ENCODE measurements at regions not wholly inside any gene's neighbourhood (a gene's known extent, or its start where the extent isn't known, plus 50 kb on each side); places are given as distances from the start of the nearest gene placed in this dataset.

DNA sequence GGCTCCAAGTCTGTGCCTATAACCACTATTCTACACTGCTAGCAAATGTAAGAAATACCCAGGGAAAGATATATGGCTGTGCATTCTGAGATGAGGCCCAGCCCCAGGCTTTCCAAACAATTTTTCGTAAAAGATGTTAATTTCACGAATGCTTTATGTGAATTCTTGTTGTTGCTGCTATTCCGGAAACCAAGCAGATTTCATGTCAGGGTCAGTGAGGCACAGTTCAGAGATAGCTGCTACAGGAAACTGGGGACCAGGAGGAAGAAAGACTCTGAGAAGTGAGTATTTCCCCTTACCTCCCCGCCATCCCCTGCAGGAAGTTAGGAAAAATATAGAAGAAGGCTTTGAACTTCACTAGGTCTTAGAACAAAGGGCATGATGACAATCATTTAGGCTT is 84.7 kb upstream of the TP53I11 start:
- Histone ChIP-seq H3K36me3 (ENCODE audit: insufficient read depth, low read length) (no peaks in the 10 kb centered on the region), H3K79me2 (ENCODE audit: insufficient read depth, low read length) (no peaks in the 10 kb centered on the region), H3K9me3 (ENCODE audit: insufficient read depth, low read length, severe bottlenecking) (peaks cover 3% of the 10 kb centered on the region), H4K20me1 (ENCODE audit: insufficient read depth, low read length) (no peaks in the 10 kb centered on the region), H3K4me2 (ENCODE audit: insufficient read depth, low read length) (no peak overlapping the region), H3K4me1 (ENCODE audit: insufficient read depth, low read length) (no peaks in the 10 kb centered on the region), H3K4me3 (ENCODE audit: low read depth in 1 of 2, low read length in 2 of 2) (no peak overlapping the region), H3K9ac (ENCODE audit: low read depth, low read length) (no peak overlapping the region), H3K27ac (ENCODE audit: low read length) (no peak overlapping the region), H3K27me3 (ENCODE audit: insufficient read depth, low read length, poor library complexity) (no peaks in the 10 kb centered on the region), H2AFZ (ENCODE audit: low read depth, low read length) (no peak overlapping the region)
- ATAC-seq (ENCODE audit: insufficient read depth, low read depth) (no peak), DNase-seq (no peak)
- TF ChIP-seq, protein P1, sequence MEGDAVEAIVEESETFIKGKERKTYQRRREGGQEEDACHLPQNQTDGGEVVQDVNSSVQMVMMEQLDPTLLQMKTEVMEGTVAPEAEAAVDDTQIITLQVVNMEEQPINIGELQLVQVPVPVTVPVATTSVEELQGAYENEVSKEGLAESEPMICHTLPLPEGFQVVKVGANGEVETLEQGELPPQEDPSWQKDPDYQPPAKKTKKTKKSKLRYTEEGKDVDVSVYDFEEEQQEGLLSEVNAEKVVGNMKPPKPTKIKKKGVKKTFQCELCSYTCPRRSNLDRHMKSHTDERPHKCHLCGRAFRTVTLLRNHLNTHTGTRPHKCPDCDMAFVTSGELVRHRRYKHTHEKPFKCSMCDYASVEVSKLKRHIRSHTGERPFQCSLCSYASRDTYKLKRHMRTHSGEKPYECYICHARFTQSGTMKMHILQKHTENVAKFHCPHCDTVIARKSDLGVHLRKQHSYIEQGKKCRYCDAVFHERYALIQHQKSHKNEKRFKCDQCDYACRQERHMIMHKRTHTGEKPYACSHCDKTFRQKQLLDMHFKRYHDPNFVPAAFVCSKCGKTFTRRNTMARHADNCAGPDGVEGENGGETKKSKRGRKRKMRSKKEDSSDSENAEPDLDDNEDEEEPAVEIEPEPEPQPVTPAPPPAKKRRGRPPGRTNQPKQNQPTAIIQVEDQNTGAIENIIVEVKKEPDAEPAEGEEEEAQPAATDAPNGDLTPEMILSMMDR (IDR thresholded peaks at IDR 0.05; ENCODE audit: borderline replicate concordance, extremely low read depth, low read length, poor library complexity, severe bottlenecking) = no peak
- TF ChIP-seq EZH2 (IDR thresholded peaks at IDR 0.05; ENCODE audit: borderline replicate concordance, low read depth, low read length, severe bottlenecking) = no peak

DNA sequence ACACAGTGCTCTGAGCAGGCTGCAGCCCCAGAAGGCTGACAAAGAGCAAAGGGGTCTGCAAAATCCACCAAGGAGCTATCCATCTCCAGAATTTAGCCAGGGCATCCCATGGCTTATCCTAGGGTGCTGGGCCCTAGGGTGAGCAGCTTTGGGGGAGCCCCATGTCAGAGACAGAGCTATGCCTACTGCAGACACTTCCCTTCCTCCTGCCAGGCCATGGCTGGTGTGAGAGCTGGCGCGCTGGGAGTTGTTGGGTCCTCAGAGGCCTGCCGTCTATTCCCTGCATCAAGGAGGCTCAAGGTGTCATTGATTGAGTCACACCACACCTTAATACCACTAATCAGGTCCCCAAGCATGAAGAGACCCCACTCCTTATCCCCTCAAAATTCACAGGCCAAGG is 85.3 kb upstream of the TP53I11 start:
- H3K9ac ChIP-seq (ENCODE audit: low read depth, low read length) = no peak overlapping the region
- DNase-seq = no peak
- no peaks in the 10 kb centered on the region for H3K79me2 ChIP-seq (ENCODE audit: insufficient read depth, low read length)
- TF ChIP-seq, protein P1 (IDR thresholded peaks at IDR 0.05; ENCODE audit: borderline replicate concordance, extremely low read depth, low read length, poor library complexity, severe bottlenecking) = no peak
- TF ChIP-seq EZH2 (IDR thresholded peaks at IDR 0.05; ENCODE audit: borderline replicate concordance, low read depth, low read length, severe bottlenecking) = no peak
- H3K4me2 ChIP-seq (ENCODE audit: insufficient read depth, low read length) = no peak overlapping the region
- H3K4me3 ChIP-seq (ENCODE audit: low read depth in 1 of 2, low read length in 2 of 2) = no peak overlapping the region
- H3K36me3 ChIP-seq (ENCODE audit: insufficient read depth, low read length) = no peaks in the 10 kb centered on the region
- no peak overlapping the region for H3K27ac ChIP-seq (ENCODE audit: low read length)
- H2AFZ ChIP-seq (ENCODE audit: low read depth, low read length) = no peak overlapping the region
- H3K4me1 ChIP-seq (ENCODE audit: insufficient read depth, low read length) = no peaks in the 10 kb centered on the region
- peaks cover 3% of the 10 kb centered on the region for H3K9me3 ChIP-seq (ENCODE audit: insufficient read depth, low read length, severe bottlenecking)
- no peaks in the 10 kb centered on the region for H3K27me3 ChIP-seq (ENCODE audit: insufficient read depth, low read length, poor library complexity)
- no peak for ATAC-seq (ENCODE audit: insufficient read depth, low read depth)
- no peaks in the 10 kb centered on the region for H4K20me1 ChIP-seq (ENCODE audit: insufficient read depth, low read length)

DNA sequence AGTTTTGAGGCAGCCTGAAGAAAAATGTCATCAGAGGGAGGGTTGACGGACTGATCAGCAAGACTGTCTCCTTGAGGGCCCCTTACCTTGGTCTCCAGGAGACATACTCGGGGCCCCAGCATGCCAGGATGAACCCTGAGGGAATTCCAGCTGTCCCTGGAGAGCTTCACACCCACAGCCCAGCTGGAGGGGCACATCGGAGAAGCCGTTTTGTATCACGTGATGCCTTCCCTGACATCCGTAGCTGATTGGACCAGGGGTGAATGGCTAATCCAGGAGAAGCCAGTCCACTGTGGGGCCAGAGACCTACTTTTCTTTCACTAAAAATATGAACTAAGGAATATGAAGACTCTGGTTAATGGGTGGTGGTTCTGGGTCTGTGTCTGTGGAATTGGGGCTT is 86.0 kb upstream of the TP53I11 start:
- H3K4me2 ChIP-seq (ENCODE audit: insufficient read depth, low read length) = no peak overlapping the region
- H3K4me1 ChIP-seq (ENCODE audit: insufficient read depth, low read length) = no peaks in the 10 kb centered on the region
- no peak for DNase-seq
- H3K9ac ChIP-seq (ENCODE audit: low read depth, low read length) = no peak overlapping the region
- H4K20me1 ChIP-seq (ENCODE audit: insufficient read depth, low read length) = no peaks in the 10 kb centered on the region
- no peak for ATAC-seq (ENCODE audit: insufficient read depth, low read depth)
- peaks cover 3% of the 10 kb centered on the region for H3K9me3 ChIP-seq (ENCODE audit: insufficient read depth, low read length, severe bottlenecking)
- TF ChIP-seq EZH2 (IDR thresholded peaks at IDR 0.05; ENCODE audit: borderline replicate concordance, low read depth, low read length, severe bottlenecking) = no peak
- TF ChIP-seq, protein P1 (IDR thresholded peaks at IDR 0.05; ENCODE audit: borderline replicate concordance, extremely low read depth, low read length, poor library complexity, severe bottlenecking) = no peak
- no peaks in the 10 kb centered on the region for H3K36me3 ChIP-seq (ENCODE audit: insufficient read depth, low read length)
- H3K4me3 ChIP-seq (ENCODE audit: low read depth in 1 of 2, low read length in 2 of 2) = no peak overlapping the region
- no peaks in the 10 kb centered on the region for H3K79me2 ChIP-seq (ENCODE audit: insufficient read depth, low read length)
- H3K27me3 ChIP-seq (ENCODE audit: insufficient read depth, low read length, poor library complexity) = no peaks in the 10 kb centered on the region
- no peak overlapping the region for H3K27ac ChIP-seq (ENCODE audit: low read length)
- H2AFZ ChIP-seq (ENCODE audit: low read depth, low read length) = no peak overlapping the region

DNA sequence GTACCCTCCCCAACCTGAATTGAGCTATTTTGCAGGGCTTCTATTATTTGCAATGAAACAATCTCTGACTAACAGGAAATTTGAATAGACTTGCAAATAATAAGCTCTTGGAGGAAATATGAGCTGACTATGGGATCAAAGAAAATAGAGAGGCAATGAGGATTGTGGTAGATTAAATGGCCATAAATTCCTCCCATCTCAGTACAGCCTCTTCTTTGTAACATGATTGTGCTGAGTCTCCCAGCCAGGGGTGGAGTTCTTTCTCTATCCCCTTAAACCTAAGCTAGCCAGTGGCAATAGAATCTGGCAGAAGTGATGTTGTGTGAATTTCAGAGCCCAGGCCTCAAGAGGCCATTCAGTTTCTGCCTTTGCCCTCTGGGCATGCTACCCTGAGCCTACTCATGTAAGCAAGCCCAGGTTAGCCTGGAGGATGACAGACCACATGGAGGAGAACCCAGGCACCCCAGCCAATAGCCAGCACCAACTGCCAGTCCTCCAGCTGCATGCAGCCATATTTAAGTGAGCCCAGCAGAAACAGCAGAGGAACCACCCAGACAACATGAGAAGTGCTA is 86.8 kb upstream of the TP53I11 start:
- Histone ChIP-seq H3K9me3 (ENCODE audit: insufficient read depth, low read length, severe bottlenecking) (peaks cover 3% of the 10 kb centered on the region), H4K20me1 (ENCODE audit: insufficient read depth, low read length) (no peaks in the 10 kb centered on the region), H3K27me3 (ENCODE audit: insufficient read depth, low read length, poor library complexity) (no peaks in the 10 kb centered on the region), H3K36me3 (ENCODE audit: insufficient read depth, low read length) (no peaks in the 10 kb centered on the region), H3K4me3 (ENCODE audit: low read depth in 1 of 2, low read length in 2 of 2) (no peak overlapping the region), H3K79me2 (ENCODE audit: insufficient read depth, low read length) (no peaks in the 10 kb centered on the region), H3K4me2 (ENCODE audit: insufficient read depth, low read length) (no peak overlapping the region), H3K4me1 (ENCODE audit: insufficient read depth, low read length) (no peaks in the 10 kb centered on the region), H3K9ac (ENCODE audit: low read depth, low read length) (no peak overlapping the region), H2AFZ (ENCODE audit: low read depth, low read length) (no peak overlapping the region), H3K27ac (ENCODE audit: low read length) (no peak overlapping the region)
- ATAC-seq (ENCODE audit: insufficient read depth, low read depth) = no peak
- DNase-seq = no peak
- TF ChIP-seq EZH2 (IDR thresholded peaks at IDR 0.05; ENCODE audit: borderline replicate concordance, low read depth, low read length, severe bottlenecking) = no peak
- TF ChIP-seq, protein P1 (IDR thresholded peaks at IDR 0.05; ENCODE audit: borderline replicate concordance, extremely low read depth, low read length, poor library complexity, severe bottlenecking) = no peak

All from DND-41 (cell line).